Kidney epithelial cell (primary cell): ENCODE measurements at regions not wholly inside any gene's neighbourhood (a gene's known extent, or its start where the extent isn't known, plus 50 kb on each side); places are given as distances from the start of the nearest gene placed in this dataset.
"Not testable (repeated sequence)": the region's sequence is repeated elsewhere in the genome, so short reads cannot be mapped to it uniquely, and the experiment has no call there.

Experiments used
- DNase-seq: peaks from one replicate; pipeline ENCODE4 v3.0.0-alpha.2; 2010; ENCODE audit warnings: low read depth
- H3K27me3 ChIP-seq: 2 replicates; pipeline ENCODE4 v1.6.0; 2011; ENCODE audit warnings: low read length; ENCODE audit not compliant: control insufficient read depth, insufficient read depth
- H3K36me3 ChIP-seq: 2 replicates; pipeline ENCODE4 v1.5.1; 2011; ENCODE audit warnings: low read length; ENCODE audit not compliant: control insufficient read depth, insufficient read depth
- H3K4me3 ChIP-seq: 2 replicates; pipeline ENCODE4 v1.5.1; 2011; ENCODE audit warnings: low read depth, mild to moderate bottlenecking, control low read depth, low read length
- TF ChIP-seq, protein P1 (sequence below): IDR thresholded peaks from 2 replicates; pipeline ENCODE4 v1.5.1; 2011; ENCODE audit warnings: mild to moderate bottlenecking, moderate library complexity, low read length, control low read depth, inconsistent platforms; ENCODE audit not compliant: insufficient read depth, poor library complexity, severe bottlenecking

DNA sequence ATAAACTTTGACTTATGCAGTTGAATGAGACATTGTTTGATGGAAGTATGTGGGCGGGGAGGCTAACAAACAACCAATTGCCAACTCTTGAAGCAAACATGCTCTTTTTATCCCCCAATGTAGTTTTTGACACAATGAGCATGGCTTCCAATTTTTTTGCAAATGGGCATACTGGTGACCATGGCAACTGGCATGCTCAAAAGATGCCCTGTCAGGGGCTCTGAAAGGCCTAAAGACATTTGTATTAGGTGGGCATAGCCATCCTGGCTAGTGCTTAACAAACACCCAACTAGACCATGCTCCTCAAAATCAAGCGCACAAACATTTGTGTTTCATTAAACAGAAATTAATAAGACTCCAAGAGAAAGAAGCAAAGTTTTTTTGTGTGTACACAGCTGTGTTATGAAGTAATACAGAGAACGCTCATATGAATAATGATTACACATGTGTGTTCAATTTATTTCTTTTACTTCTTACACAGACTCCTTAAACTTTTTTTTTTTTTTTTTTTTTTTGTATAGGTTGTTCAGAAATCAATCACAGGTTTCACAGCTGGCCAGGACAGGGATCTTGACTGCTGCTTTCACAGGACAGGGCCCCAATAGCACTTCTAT lies 95.6 kb downstream of the DLEU7 start:
- DNase-seq, result no peak
- Histone ChIP-seq H3K27me3 (no peaks in the 10 kb centered on the region), H3K4me3 (no peak overlapping the region), H3K36me3 (no peaks in the 10 kb centered on the region)
- TF ChIP-seq, protein P1, sequence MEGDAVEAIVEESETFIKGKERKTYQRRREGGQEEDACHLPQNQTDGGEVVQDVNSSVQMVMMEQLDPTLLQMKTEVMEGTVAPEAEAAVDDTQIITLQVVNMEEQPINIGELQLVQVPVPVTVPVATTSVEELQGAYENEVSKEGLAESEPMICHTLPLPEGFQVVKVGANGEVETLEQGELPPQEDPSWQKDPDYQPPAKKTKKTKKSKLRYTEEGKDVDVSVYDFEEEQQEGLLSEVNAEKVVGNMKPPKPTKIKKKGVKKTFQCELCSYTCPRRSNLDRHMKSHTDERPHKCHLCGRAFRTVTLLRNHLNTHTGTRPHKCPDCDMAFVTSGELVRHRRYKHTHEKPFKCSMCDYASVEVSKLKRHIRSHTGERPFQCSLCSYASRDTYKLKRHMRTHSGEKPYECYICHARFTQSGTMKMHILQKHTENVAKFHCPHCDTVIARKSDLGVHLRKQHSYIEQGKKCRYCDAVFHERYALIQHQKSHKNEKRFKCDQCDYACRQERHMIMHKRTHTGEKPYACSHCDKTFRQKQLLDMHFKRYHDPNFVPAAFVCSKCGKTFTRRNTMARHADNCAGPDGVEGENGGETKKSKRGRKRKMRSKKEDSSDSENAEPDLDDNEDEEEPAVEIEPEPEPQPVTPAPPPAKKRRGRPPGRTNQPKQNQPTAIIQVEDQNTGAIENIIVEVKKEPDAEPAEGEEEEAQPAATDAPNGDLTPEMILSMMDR, result no peak

DNA sequence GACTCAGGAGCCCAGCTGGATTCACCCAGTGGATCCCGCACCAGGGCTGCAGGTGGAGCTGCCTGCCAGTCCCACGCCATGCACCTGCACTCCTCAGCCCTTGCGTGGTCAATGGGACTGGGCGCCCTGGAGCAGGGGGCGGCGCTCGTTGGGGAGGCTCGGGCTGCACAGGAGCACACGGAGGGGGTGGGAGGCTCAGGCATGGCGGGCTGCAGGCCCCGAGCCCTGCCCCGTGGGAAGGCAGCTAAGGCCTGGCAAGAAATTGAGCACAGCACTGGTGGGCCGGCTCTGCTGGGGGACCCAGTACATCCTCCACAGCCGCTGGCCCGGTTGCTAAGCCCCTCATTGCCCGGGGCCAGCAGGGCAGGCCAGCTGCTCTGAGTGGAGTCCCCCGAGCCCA lies 90.3 kb downstream of the DLEU7 start:
- not testable (repeated sequence) for H3K36me3 ChIP-seq, H3K4me3 ChIP-seq

DNA sequence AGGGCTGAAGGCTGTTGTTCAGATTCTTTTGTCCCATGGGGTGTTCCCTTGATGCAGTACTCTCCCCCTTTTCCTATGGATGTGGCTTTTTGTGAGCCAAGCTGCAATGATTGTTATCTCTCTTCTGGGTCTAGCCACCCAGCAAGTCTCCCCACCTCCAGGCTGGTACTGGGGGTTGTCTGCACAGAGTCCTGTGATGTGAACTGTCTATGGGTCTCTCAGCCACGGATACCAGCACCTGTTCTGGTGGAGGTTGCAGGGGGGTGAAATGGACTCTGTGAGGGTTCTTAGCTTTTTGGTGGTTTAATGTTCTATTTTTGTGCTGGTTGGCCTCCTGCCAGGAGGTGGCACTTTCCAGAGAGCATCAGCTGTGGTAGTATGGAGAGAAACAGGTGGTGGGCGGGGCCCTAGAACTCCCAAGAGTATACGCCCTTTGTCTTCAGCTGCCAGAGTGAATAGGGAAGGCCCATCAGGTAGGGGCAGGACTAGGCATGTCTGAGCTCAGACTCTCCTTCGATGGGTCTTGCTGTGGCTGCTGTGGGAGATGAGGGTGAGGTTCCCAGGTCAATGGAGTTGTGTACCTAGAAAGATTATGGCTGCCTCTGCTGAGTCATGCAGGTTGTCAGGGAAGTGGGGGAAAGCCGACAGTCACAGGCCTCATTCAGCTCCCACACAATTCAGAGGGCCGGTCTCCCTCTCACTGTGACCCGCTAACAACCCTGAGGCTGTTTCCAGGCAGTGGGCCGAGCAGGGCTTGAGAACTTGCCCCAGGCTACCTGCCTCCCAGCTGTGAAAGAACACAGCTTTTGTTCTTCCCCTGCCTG lies 87.4 kb downstream of the DLEU7 start:
- not testable (repeated sequence) for H3K27me3 ChIP-seq, DNase-seq, H3K4me3 ChIP-seq, H3K36me3 ChIP-seq

More for the DNA sequence above, 90.3 kb downstream of the DLEU7 start:
- DNase-seq, H3K27me3 ChIP-seq: not testable (repeated sequence)

DNA sequence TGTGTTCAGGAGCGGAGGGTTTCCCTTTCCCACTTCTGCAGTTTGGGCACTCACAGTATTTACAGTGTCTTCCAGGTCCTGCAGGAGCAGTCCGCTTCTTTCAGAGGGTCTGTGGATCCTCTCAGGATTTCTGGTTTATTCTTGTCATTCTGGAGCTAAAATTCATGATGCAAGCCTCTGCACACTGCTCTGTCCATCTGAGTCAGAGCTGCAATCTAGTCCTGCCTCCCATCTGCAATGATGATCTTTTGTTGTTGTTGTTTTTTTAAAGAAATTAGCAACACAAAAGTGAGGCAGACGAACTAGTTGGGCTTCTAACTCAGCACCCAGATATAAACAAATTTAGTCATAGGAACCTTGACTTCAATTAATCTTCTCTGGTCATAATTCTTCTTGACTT lies 86.5 kb downstream of the DLEU7 start:
- Histone ChIP-seq H3K36me3 (no peaks in the 10 kb centered on the region), H3K27me3 (no peaks in the 10 kb centered on the region), H3K4me3 (no peak overlapping the region)
- DNase-seq, result no peak
- TF ChIP-seq, protein P1, result no peak

DNA sequence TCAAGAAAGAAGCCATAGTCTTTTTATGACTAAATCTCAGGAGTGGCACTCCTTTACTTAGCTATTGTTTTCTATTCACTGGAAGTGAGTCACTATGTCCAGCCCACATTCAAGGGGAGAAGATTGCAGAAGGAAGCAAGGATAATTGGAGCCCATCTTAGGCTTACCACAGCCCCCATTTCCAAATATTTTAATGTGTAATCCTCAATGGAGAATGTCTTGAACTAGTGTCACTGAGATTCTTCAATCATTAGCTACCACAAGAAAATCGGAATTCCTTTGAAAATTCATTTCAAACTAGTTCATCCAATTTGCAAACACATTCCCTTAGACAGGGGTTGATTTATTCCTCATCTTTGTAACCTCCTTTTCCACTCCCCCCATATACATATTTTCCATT lies 84.7 kb downstream of the DLEU7 start:
- no peak for DNase-seq
- Histone ChIP-seq H3K4me3 (no peak overlapping the region), H3K27me3 (no peaks in the 10 kb centered on the region), H3K36me3 (no peaks in the 10 kb centered on the region)
- TF ChIP-seq, protein P1, result no peak

DNA sequence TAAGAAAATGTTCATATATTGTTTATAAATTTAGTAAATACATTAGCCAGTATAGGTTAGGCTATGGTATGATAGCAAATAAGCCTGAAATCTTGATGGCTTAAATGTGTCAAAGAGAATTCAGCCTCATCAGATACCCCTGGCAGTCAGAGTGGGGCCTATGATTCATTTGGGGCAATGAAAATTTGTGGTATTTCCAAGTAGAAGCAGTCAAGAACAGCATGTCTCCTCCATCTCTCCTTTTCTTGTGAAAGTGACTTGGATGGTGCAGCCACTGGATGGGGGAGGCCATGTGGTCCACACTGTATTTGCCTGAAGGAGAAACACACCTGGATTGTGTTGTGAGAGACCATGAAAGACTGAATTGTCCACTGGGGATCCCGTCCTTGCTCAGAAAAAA lies 82.7 kb downstream of the DLEU7 start:
- no peaks in the 10 kb centered on the region for H3K36me3 ChIP-seq
- no peak overlapping the region for H3K4me3 ChIP-seq
- TF ChIP-seq, protein P1, result no peak
- no peaks in the 10 kb centered on the region for H3K27me3 ChIP-seq
- no peak for DNase-seq

DNA sequence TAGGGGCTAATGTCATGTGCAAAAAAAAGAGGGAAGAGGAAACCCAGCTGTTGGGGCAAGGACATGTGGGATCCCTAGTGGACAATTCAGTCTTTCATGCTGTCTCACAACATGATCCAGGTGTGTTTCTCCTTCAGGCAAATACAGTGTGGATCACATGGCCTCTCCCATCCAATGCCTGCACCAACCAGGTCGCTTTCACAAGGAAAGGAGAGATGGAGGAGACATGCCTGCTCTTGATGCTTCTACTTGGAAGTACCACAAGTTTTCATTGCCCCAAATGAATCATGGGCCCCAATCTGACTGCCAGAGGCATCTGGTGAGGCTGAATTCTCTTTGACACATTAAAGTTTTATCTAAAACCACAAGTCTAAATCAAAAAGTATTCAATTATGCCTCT lies 82.1 kb downstream of the DLEU7 start:
- no peak for DNase-seq
- TF ChIP-seq, protein P1, result no peak
- Histone ChIP-seq H3K36me3 (no peaks in the 10 kb centered on the region), H3K4me3 (no peak overlapping the region), H3K27me3 (no peaks in the 10 kb centered on the region)
